Keratinocyte (primary cell): ENCODE measurements at regions not wholly inside any gene's neighbourhood (a gene's known extent, or its start where the extent isn't known, plus 50 kb on each side); places are given as distances from the start of the nearest gene placed in this dataset.

Experiments used
- CTCF ChIP-seq, 3 experiments: IDR thresholded peaks in 1 of 3; conservative IDR thresholded peaks in 1 of 3; optimal IDR thresholded peaks in 1 of 3; 2 replicates in 2 of 3; 3 replicates in 1 of 3; pipeline versions ENCODE3 to v1.5.1; 2011; ENCODE audit warnings: low read length in 3 of 3, mild to moderate bottlenecking in 3 of 3, moderate library complexity in 2 of 3, control low read depth in 1 of 3, inconsistent platforms in 1 of 3; ENCODE audit not compliant: insufficient read depth in 2 of 3; ENCODE audit errors: extremely low read depth in 1 of 3
- EZH2 ChIP-seq: IDR thresholded peaks from one replicate; pipeline ENCODE4 v1.6.1; 2012; ENCODE audit warnings: inconsistent platforms, mild to moderate bottlenecking, low read length, moderate library complexity

GRCh38 chr11:4195909-4196308 is 101.3 kb downstream of the RRM1 start:
- no peak for TF ChIP-seq CTCF (optimal IDR thresholded peaks at IDR 0.05 in 1 of 3, IDR thresholded peaks at IDR 0.05 in 1 of 3, conservative IDR thresholded peaks at IDR 0.05 in 1 of 3; ENCODE audit: extremely low read depth in 1 of 3, insufficient read depth in 2 of 3, low read length in 3 of 3)
- no peak for TF ChIP-seq EZH2
